GM18907 (cell line): ENCODE measurements at regions not wholly inside any gene's neighbourhood (a gene's known extent, or its start where the extent isn't known, plus 50 kb on each side); places are given as distances from the start of the nearest gene placed in this dataset.

Experiments
- ATAC-seq: cut with Tn5 transposase; IDR thresholded peaks from one replicate; pipeline ENCODE4 v1.9.1; 2021; ENCODE audit warnings: mild to moderate bottlenecking, moderate library complexity; ENCODE audit not compliant: unreplicated experiment

DNA sequence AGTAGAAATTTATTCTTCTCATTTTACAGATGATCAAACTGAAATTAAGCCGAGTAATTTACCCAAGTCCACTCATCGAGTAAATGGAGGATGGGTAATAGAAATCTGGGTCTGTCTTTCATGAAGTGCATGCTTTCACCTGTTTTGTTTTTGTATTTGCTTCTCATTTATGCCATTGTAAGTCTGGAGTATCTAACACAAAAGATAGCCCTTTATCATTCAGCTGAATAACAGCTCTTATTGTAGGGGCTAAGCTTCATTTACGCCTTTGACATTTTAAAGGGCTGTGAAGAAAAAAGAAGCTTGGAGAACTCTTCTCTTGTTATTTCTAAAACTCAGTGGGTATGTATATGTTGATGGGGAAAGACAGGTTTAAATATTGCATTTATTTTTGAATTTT, 1196.2 kb upstream of the TENM4 start:
- ATAC-seq = no peak

DNA sequence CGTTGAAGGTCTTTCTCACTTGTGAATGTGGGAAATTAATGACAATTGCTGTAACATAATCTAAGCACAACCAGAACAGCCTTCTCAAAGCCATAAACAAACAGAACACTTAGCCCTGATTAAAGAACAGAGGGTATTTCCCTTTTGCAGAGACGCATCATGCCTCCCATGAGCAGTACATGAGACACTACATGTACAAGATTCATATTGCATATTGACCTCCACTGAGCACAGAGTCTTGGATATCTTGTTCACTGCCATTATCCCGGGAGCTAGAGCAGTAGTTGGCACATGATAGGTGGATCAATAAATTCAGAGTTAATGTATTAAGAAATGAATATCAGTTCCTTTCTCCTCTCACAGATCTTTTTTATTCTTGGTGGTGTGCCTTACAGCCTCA, 1194.3 kb upstream of the TENM4 start:
- ATAC-seq = no peak

DNA sequence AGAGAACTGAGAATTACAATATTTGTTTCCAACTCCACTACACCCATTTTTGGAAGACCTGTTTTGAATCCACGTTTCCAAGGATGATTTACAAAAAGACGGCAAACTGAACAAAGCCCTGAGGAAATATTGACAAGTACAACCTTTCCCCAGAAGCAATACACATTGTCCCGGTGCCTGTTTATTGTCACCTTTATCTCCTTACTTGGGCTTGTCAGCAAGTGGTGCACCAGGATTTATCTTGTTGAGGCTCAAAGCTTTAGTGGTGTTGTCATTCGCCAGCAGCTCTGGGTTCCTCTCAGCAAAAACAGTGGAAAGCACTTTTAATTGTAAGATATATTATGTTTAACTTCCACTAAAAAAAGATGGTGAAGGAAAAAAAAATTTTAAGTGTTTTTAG, 1191.9 kb upstream of the TENM4 start:
- no peak for ATAC-seq

DNA sequence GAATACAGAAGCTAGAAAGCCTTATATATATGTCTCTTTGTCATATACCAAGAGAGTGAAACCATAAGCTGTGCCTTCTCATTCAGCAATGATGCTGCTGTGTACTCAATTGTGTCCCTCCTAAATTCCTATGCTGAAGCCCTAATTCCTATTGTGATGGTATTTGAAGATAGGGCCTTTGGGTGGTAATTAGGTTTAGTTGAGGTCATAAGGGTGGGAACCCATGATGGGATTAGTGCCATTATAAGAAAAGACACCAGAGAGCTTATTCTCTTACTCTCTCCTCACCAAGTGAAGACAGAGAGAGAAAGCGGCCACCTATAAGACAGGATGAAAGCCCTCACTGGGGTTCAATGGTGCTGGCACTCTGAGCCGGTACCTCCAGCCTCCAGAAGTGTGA, 1191.3 kb upstream of the TENM4 start:
- ATAC-seq = no peak

DNA sequence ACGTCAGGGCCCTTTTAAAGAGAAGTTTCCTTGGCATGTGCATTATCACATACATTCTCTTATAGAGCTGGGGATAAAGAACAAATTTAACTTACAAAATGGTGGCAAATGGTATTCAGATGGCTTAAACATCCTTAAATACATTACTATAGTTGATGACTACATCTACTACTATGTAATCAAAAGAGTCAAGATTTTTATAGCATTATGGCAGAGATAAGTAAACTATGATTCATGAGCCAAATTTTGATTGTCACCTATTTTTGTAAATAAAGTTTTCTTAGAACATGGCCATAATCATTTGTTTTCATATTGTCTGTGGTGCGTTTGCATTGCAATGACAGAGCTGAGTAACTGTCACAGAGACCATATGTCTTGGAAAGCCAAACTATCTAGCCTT, 1188.6 kb upstream of the TENM4 start:
- no peak for ATAC-seq

DNA sequence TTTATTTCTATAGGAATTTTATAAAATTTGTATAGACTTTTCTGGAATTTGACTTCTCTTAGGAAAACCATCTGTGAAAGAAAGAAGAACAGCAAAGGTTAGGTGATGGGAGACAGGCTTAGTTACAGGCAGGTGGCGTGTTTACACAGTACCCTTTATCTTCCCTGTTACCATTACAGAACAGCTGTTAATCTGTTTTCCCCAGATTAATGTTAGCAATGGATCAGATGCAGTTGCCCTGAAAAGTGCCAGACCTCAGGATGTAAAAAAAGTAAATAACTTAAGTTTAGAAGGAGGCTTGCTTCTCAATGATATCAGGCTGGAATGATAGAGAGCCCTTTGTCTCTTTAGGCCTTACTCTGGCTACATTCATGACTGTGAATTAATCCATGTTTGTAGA, 1186.5 kb upstream of the TENM4 start:
- ATAC-seq = no peak

DNA sequence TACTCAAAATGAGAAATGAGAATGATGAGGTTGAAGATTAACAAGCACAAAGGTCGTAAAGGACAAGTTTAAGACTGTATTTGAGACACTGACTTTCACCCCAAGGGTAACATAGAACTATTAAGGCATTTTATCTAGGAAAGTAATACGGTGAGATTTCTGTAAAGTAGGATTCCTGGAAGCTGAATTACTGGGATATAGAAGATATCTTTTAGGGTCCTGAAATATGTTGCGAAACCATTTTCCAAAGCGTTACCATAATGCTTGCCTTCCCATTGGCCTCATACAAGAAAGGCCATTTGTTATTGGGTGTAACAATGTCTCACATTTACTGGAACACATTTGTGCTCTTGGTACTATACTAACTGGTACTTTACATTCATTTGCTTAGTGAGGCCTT, 1185.9 kb upstream of the TENM4 start:
- ATAC-seq = no peak

DNA sequence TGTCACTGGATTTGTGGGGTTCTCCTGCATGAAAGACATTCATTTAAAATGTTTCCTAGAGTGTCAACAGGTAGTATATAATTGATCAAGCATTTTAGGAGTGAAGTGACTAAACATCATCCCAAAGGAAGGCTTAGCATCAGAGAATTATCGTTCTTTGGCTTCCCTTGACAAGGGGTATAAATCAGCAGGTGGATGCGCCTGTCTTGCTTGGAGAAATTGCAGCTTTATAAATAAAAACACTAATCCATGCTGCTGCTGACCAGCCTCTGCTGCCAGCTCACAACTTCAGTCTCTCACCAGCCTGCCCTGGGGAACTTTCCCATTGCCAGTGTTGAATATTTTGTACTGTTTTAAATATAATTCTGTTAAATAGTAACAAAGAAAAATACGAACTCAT, 1184.7 kb upstream of the TENM4 start:
- ATAC-seq = no peak

DNA sequence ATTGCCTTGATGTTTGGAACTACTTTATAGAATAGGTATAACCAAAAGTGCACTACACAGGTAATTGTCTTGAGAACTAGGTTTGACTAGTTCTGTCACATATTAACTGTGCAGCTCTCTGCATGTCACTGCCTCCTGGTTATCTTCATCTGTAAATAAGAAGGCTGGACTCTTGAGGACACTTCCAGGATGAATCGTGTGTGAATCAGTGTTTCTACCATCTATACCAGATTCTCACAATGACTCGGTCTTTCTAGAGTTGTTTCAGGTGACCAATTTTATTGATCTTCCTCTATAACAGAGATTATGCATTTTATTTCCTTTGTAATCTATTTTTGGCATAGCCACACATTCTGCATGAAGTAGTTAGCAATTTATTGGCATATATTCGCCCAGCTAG, 1181.0 kb upstream of the TENM4 start:
- ATAC-seq = no peak

DNA sequence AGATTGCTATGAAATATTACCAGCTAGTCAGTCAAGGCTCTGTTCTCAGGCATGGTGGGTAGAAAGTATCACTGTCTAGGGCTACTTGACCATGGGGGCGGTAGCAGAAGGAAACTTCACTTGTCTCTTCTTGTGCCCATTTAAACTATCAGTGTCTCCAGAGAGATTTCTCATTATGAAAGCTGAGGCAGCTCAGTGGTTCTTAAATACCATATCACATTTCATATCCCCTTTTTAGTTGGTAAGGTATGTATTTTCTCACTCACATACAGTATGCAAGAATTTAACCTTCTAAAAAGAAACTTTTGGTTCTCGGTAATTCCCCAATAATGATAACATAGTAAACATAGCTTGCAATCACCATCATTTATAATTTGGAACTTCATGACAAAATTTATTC, 1180.0 kb upstream of the TENM4 start:
- ATAC-seq = no peak

DNA sequence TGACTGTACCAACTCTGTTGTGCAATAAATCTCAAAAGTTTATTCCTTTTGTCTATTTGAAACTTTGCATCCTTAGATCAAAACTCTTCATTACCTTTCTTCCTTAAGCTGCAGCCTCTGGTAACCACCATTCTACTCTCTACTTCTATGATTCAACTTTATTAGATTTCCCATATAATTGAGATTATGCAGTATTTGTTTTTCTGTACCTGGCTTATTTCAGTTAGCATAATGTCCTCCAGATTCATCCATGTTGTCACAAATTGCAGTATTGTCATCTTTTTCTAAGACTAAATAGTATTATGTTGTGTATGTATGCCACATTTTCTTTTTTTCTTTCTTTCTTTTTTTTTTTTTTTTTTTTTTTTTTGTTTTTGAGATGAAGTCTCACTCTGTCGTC, 1176.3 kb upstream of the TENM4 start:
- no peak for ATAC-seq

DNA sequence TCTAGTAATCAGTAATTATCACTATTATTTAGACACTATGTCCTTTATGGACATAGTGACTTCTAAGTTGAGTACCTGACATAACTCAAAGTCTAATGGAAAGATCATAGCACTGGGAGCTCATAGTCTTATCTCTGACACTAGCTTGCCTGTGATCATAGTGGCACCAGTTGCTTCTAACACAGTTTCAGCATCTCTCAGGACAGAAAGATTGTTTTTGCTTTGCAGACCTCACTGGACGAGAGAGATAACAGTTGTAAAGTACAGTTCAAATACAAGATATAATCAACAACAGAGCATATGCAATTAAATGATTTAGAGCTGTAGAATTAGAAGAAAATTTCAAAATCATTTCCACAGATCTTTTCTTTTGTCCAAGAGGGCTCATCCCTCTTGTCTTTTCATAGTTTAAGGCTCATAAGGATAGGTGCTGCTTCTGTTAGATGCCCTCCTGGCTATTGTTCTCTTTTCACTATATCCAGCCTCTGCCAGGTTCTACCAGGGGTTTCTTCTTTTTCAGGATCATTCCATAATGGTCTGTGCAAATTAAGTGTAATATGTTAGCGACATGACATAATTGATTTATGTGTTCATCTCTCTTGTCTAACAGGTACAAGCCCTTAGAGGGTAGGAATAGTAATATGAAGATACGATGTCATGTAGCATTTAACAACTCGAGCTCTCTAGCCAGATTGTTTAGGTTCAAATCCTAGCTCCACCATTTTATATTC, 1175.4 kb upstream of the TENM4 start:
- no peak for ATAC-seq

DNA sequence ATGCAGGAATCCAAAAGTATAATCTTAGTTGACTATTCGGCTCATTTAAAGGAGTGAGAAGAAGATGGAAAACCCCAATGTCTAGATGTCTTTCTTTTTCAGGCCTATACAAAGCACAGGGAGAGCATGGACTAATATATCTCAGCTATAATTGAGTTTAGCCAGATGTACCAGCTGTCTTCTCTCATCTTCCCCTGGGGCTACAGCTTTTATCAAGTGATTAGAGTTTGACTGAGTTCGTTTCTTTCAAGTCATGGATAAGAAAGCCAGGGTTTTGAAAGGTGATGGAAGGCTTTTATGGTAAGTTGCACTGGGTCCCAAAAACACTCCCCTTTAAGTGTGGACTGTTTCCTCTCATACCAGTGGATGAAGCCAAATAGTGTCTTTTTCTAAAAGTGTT, 1172.8 kb upstream of the TENM4 start:
- ATAC-seq = no peak

DNA sequence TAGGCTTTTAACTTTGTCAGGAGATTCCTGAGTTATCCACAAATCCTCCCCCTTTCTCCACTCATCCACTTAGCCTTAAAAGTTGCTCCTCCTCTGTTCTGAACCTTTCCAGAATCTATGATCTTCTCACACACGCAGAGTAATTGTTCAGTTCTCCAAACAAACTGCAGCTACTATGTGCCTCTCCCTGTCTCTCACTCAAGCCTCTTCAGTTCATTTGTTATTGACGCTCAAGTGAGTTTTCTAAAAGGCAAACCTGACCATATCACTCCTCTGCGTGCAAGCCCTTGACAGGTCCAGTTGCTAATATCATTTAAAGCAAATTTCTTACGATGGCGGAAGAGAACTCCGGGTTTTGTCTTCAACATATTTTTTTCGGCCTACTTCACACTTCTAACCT, 1169.7 kb upstream of the TENM4 start:
- ATAC-seq = no peak

DNA sequence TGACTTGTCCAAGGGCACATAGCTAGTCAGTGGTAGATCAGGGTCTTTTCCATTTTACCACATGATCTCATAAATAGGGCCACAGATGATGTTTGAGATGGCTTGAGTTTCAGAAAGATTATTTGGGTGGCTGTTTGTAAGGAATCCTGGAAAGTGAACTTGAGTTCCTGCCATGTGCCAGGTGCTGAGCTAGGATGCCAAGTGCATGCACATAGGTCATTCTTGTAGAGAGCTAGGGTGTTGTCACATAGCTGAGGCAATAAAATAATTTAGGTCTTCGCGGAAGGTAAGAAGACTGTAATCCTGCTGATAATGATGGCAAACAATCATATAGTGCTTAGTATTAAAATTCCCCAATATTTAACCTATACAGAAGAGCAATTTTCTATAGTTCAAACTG, 1162.6 kb upstream of the TENM4 start:
- ATAC-seq = no peak

DNA sequence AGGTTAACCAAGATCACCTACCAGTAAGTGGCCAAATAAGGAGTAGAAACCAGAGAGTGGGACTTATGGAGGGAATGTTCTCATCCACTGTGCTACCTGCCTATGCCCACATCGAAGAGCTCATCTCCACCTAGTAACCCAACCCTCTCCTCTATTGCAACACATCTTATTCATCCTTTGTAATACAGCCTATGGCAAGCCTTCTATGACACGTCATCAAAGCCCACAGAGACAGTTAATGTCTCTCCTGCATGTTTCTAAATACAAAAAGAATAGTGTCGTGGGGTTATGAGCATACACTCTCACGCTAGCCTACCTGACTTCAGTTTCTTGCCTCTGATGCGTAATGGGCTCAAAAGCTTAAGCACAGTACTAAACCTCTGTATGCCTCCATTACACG, 1158.1 kb upstream of the TENM4 start:
- ATAC-seq = no peak

DNA sequence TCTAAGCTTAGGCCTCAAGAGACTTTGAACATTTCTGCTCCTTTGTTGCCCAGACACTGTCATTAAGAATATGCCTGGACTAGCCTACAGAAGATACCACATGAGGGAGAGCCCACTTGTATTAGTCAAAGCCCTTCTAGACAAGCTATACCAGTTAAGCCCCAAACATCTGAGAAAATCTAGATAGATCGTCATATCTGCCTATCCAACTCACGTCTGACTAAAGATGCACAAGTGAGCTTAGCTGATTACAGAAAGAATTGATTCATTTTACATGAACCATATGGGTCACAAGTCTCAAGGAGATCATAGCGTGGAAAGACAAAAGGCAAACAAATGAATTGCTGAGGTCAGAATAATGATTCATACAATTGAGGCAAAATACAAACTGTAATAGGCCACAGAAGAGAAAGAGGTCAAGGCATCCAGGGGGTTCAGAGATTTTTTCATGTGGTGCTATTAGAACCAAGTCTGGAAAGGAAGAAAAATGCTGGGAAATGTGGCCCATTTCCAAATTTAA, 1155.5 kb upstream of the TENM4 start:
- ATAC-seq = no peak

DNA sequence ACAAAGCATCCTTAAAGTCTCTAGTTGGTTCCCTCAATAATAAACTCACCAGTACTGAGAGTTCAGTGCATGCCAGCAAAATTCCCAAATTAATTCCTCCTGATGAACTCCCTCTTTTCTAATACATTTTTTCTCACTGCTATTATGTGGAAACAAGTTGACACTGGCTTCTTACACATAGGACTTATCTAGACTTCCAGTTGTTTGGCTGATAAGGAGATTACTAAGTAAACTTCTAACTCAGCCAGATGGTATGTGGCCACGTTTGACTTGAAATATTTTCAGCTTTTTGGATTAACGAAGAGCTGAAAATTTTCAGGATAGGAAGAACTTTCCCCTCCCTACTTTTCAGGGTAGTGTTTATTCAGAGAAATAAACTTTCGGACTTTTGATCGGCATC, 1154.2 kb upstream of the TENM4 start:
- ATAC-seq = no peak

DNA sequence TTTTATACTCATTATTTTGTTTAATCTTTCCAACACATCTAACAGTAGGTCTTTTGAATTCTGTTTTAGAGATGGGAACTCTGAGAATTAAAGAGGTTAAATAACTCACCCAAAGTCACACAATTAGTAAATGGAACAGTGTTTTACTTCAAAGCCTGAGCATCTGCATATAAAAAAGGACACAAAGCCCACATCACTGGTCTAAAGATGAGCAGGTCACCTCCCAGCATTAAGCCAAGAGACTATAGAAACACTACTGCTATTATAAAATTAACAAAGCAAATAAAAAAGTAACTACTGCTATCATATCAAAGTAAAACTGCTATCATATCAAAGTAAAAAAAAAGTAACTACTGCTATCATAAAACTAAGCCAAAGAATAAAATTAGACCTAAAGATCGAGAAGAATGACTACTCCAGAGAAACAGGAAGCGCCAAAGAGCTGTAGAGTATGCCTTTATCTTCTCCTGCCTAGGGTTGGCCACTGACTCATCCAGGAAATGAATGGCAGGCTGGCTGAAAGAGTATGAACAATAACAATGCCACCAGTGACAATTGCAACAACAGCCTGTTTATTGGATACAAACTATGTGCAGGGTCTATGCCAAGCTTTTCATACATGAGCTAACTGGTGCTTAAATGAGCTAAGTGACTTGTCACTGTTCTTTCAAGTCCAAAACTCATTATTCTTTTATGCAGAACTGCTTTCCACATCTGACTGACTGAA, 1153.0 kb upstream of the TENM4 start:
- ATAC-seq = no peak

DNA sequence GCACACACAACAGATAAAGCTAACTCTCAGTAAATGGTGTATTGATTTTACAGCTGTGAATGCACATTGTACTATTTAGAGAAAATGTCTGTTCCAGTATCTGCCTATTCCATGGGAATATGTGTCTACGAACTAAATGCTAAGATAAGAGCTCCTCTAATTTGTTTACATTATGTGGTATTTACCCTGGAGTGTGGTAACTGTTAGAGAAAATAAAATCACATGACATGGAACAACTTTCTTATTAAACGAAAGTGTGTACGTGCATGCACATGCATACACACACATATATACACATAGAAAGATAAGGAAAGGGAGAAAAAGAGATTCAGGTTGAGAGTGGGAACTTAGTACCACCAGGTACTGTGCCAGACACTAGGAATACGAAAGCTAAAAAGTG, 1151.7 kb upstream of the TENM4 start:
- ATAC-seq = no peak

DNA sequence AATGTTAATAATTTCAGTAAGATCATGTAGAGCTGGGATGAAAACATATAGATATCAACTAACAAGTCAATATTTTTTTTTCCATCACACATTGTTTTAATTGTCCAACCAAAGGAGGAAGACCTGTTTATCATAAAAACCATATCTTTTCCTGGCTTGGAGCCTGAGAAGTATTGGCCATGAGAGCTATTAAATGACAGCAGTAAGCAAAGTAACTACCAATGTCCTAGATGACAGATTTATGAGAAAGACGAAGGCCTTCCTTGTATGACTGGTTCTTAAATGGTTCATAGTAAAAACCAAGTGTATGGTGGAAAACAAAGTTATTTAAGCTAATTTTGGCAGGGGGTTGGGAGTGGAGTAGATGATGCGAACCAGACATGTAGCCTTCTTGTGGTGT, 1147.1 kb upstream of the TENM4 start:
- ATAC-seq = no peak

DNA sequence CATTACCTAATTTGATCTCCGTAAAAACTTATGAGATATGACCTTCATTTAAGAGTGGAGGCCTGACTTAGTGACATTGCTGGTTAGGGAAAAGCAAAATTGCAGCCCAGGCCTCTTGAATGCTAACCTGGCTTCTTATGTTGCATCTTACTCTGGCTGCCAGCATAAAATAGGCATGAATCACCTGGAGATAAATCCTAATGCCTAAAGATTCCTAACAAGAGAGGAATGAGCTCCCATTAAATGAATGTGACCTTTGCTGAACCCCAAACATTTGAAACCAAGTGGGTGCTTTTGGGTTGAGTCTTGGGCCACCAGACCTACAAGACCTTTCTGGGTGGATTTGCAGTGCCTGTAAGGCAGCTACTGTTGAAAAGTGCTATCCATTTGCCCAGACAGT, 1145.6 kb upstream of the TENM4 start:
- no peak for ATAC-seq

DNA sequence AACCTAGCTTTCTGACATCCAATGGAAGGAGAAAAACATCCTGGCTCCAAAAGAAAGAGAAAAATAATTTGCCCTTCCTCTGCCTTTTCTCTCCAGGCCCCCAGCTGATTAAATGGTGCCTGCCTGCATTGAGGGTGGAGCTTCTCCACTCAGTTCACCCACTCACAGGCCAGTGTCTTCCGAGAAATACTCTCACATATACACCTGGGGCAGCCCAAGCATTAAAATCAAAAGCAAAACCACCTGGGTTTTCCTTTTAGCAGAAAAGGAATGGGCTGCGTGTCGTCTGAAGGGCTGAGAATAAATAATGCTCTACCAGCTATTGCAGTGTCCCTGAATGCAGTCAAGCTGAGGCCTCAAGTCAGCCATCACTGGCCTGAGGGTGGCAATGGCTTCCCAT, 1143.8 kb upstream of the TENM4 start:
- no peak for ATAC-seq
